ENCODE measurements at regions not wholly inside any gene's neighbourhood (a gene's known extent, or its start where the extent isn't known, plus 50 kb on each side); places are given as distances from the start of the nearest gene placed in this dataset.

- H3K4me3 ChIP-seq (ENCODE audit: low read length in 3 of 3): no peak overlapping the region
- intact Hi-C loops (cut with DNase I): no loop called here
- no peak for DNase-seq
- H3K9ac ChIP-seq (ENCODE audit: low read length in 3 of 3): no peak overlapping the region
- no peak for FAIRE-seq
- no peaks in the 10 kb centered on the region for H3K27me3 ChIP-seq (ENCODE audit: control insufficient read depth, insufficient read depth, low read length)
- H3K4me1 ChIP-seq (ENCODE audit: control insufficient read depth in 2 of 3, insufficient read depth in 2 of 3, low read depth in 1 of 3, low read length in 3 of 3): no peaks in the 10 kb centered on the region
- H3K27ac ChIP-seq (ENCODE audit: low read depth in 2 of 2, low read length in 2 of 2): no peak overlapping the region
- H3K9me3 ChIP-seq (ENCODE audit: control insufficient read depth in 2 of 3, insufficient read depth in 1 of 3, low read length in 3 of 3): peaks cover 0 to 6% (median 0%) of the 10 kb centered on the region in 3 donors
- no peak for TF ChIP-seq CTCF (IDR thresholded peaks at IDR 0.05; ENCODE audit: borderline replicate concordance, extremely low read depth, insufficient read depth)
- H3K36me3 ChIP-seq (ENCODE audit: control insufficient read depth in 2 of 3, insufficient read depth in 3 of 3, low read length in 3 of 3): no peaks in the 10 kb centered on the region
These were observed 586.3 kb upstream of the USP24 start for GRCh38 chr1:55801481-55801880.

GRCh38 chr1:55800503-55800902 lies 585.3 kb upstream of the USP24 start:
- intact Hi-C loops (cut with DNase I): no loop called here
- H3K9ac ChIP-seq (ENCODE audit: low read length in 3 of 3): no peak overlapping the region
- FAIRE-seq (no peak), DNase-seq (no peak)
- no peak overlapping the region for H3K4me3 ChIP-seq (ENCODE audit: low read length in 3 of 3)
- no peaks in the 10 kb centered on the region for H3K36me3 ChIP-seq (ENCODE audit: control insufficient read depth in 2 of 3, insufficient read depth in 3 of 3, low read length in 3 of 3)
- no peaks in the 10 kb centered on the region for H3K27me3 ChIP-seq (ENCODE audit: control insufficient read depth, insufficient read depth, low read length)
- H3K27ac ChIP-seq (ENCODE audit: low read depth in 2 of 2, low read length in 2 of 2): no peak overlapping the region
- no peak for TF ChIP-seq CTCF (IDR thresholded peaks at IDR 0.05; ENCODE audit: borderline replicate concordance, extremely low read depth, insufficient read depth)
- peaks cover 0 to 6% (median 0%) of the 10 kb centered on the region in 3 donors for H3K9me3 ChIP-seq (ENCODE audit: control insufficient read depth in 2 of 3, insufficient read depth in 1 of 3, low read length in 3 of 3)
- no peaks in the 10 kb centered on the region for H3K4me1 ChIP-seq (ENCODE audit: control insufficient read depth in 2 of 3, insufficient read depth in 2 of 3, low read depth in 1 of 3, low read length in 3 of 3)

- no peaks in the 10 kb centered on the region for H3K4me1 ChIP-seq (ENCODE audit: control insufficient read depth in 2 of 3, insufficient read depth in 2 of 3, low read depth in 1 of 3, low read length in 3 of 3)
- intact Hi-C loops (cut with DNase I): no loop called here
- no peak for FAIRE-seq
These were observed 578.7 kb upstream of the USP24 start for GRCh38 chr1:55793856-55794255.

More at GRCh38 chr1:55793856-55794255, 578.7 kb upstream of the USP24 start:
- no peaks in the 10 kb centered on the region for H3K9me3 ChIP-seq (ENCODE audit: control insufficient read depth in 2 of 3, insufficient read depth in 1 of 3, low read length in 3 of 3)
- no peak overlapping the region for H3K27ac ChIP-seq (ENCODE audit: low read depth in 2 of 2, low read length in 2 of 2)
- peak in 1 of 5 donors; percentile 52 for DNase-seq
- no peaks in the 10 kb centered on the region for H3K27me3 ChIP-seq (ENCODE audit: control insufficient read depth, insufficient read depth, low read length)
- no peak overlapping the region for H3K9ac ChIP-seq (ENCODE audit: low read length in 3 of 3)
- no peaks in the 10 kb centered on the region for H3K36me3 ChIP-seq (ENCODE audit: control insufficient read depth in 2 of 3, insufficient read depth in 3 of 3, low read length in 3 of 3)
- H3K4me3 ChIP-seq (ENCODE audit: low read length in 3 of 3): no peak overlapping the region
- no peak for TF ChIP-seq CTCF (IDR thresholded peaks at IDR 0.05; ENCODE audit: borderline replicate concordance, extremely low read depth, insufficient read depth)

All from kidney (tissue), 13 donors.